KMS-11 (cell line): ENCODE measurements at regions not wholly inside any gene's neighbourhood (a gene's known extent, or its start where the extent isn't known, plus 50 kb on each side); places are given as distances from the start of the nearest gene placed in this dataset.

Source experiments
- H2AFZ ChIP-seq: fragments of 200-600 bp; sonication (generic); 2 replicates; pipeline ENCODE4 v1.6.1; 2016; ENCODE audit warnings: antibody characterized with exemption, mixed run types, low read depth
- H3K27ac ChIP-seq: fragments of 200-600 bp; sonication (generic); 2 replicates; pipeline ENCODE4 v1.6.1; 2016; ENCODE audit warnings: mild to moderate bottlenecking, mixed run types
- H3K27me3 ChIP-seq: fragments of 200-600 bp; sonication (generic); 2 replicates; pipeline ENCODE4 v1.6.1; 2017; ENCODE audit warnings: mild to moderate bottlenecking, low read depth, mixed run types, moderate library complexity; ENCODE audit not compliant: insufficient read depth
- H3K36me3 ChIP-seq: fragments of 200-600 bp; sonication (generic); 2 replicates; pipeline ENCODE4 v1.6.1; 2017; ENCODE audit warnings: mild to moderate bottlenecking, mixed run types; ENCODE audit not compliant: insufficient read depth
- H3K4me1 ChIP-seq: fragments of 200-600 bp; sonication (generic); 2 replicates; pipeline ENCODE4 v1.6.1; 2016; ENCODE audit warnings: mild to moderate bottlenecking, low read depth, mixed run types; ENCODE audit not compliant: poor library complexity, severe bottlenecking
- H3K4me2 ChIP-seq: fragments of 200-600 bp; sonication (generic); 2 replicates; pipeline ENCODE4 v1.7.0; 2016; ENCODE audit warnings: mild to moderate bottlenecking, mixed run types
- H3K4me3 ChIP-seq: fragments of 200-600 bp; sonication (generic); IDR thresholded peaks from 2 replicates; pipeline ENCODE4 v1.6.1; 2017; ENCODE audit warnings: low read depth, low read length, mixed read lengths; ENCODE audit not compliant: insufficient read depth
- H3K79me2 ChIP-seq: fragments of 200-600 bp; sonication (generic); 2 replicates; pipeline ENCODE4 v1.6.1; 2016; ENCODE audit warnings: low read depth, mixed run types; ENCODE audit not compliant: insufficient read depth
- H3K9ac ChIP-seq: fragments of 200-600 bp; sonication (generic); 2 replicates; pipeline ENCODE4 v1.6.1; 2016; ENCODE audit warnings: mild to moderate bottlenecking, mixed run types
- H4K20me1 ChIP-seq: fragments of 200-600 bp; sonication (generic); 2 replicates; pipeline ENCODE4 v1.6.1; 2016; ENCODE audit warnings: mild to moderate bottlenecking, mixed run types; ENCODE audit not compliant: insufficient read depth
- CTCF ChIP-seq: fragments of 200-600 bp; sonication (generic); conservative IDR thresholded peaks from 2 replicates; pipeline ENCODE4 v1.6.1; 2017; ENCODE audit warnings: low read depth, mild to moderate bottlenecking, antibody characterized with exemption, low read length, moderate library complexity, mixed read lengths

DNA sequence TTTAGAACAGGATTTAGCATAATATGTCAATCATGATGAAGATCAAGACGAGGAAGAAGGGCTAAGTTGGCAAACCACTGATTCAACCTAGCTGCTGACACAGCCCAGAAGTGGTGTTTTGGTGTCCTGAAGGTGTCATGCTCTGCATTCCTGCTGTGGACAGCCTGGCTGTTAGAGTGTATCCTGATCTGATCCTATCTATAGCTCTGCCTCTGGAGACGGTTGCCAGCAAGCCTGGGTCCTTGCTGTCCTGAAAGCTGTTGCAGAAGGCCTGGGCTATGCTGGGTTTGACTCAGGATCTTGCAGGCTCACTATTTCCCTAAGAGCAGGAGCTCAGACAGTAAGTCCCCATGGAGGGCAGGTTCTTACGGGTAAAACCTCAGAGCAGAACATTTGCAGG, 416.4 kb downstream of the TSHZ3 start:
- Histone ChIP-seq H3K79me2 (no peaks in the 10 kb centered on the region), H2AFZ (no peak overlapping the region), H3K27me3 (no peaks in the 10 kb centered on the region), H3K9ac (no peak overlapping the region), H3K36me3 (no peaks in the 10 kb centered on the region), H3K4me3 (no peak overlapping the region), H4K20me1 (no peaks in the 10 kb centered on the region), H3K4me2 (no peak overlapping the region), H3K4me1 (no peaks in the 10 kb centered on the region), H3K27ac (no peak overlapping the region)
- no peak for TF ChIP-seq CTCF

DNA sequence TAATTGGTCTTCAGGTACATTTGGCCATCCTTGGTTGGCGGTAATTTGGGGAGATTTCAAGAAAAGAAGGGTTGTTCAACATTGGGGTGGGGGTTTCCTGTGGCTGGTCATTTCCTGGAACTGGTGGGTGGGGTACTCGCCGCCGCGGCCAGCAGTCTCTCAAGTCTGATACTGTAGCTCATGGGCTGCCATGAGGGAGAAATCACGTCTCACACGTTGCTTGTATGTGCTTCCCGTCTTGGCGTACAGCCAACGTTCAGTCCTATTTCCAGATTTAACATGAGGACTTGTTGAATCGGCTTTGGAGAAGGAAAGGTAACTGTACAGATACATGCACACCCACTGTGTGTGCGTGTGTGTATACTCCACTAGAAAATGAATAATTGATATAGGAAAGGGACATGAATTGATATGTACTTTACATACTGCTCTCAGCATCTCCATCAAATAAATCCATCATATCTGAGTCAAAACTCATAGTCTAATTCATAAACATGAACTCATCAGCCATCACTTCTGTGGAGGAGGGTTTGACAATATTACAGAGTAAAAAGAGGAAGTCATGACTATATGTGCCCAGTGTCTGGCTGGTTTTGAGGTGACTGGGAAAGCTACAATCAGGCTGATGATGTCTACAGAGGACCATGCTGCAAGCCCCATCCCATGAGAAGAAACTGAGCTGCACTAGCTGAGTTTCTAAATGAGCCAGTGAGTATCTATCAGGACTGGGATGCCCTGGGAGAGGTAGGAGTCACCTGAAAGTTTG, 418.1 kb downstream of the TSHZ3 start:
- Histone ChIP-seq H3K79me2 (no peaks in the 10 kb centered on the region), H3K4me3 (no peak overlapping the region), H3K27ac (no peak overlapping the region), H3K9ac (no peak overlapping the region), H3K27me3 (no peaks in the 10 kb centered on the region), H3K4me2 (no peak overlapping the region), H3K36me3 (no peaks in the 10 kb centered on the region), H3K4me1 (no peaks in the 10 kb centered on the region), H2AFZ (no peak overlapping the region), H4K20me1 (no peaks in the 10 kb centered on the region)
- no peak for TF ChIP-seq CTCF

DNA sequence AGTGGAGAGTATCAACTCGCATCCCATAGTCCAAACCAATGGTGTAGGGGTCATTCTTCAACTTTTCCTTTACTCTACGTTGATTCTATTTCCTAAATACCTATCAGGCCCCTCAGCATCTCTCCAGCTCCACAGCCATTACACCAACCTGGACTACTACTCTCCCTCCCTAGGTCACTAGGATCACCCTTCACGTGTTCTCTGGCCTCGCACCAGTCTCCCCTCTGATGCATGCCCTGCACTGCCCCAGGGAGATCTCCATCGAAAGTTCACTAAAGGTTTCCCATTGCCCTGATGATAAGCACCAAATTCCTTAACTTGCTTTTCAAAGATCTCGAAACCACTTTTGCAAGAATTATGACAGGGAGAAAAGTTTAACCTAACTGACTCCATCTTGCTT, 421.5 kb downstream of the TSHZ3 start:
- no peak overlapping the region for H3K27ac ChIP-seq
- no peaks in the 10 kb centered on the region for H3K36me3 ChIP-seq
- H3K4me1 ChIP-seq: peaks cover 13% of the 10 kb centered on the region
- no peaks in the 10 kb centered on the region for H4K20me1 ChIP-seq
- H3K79me2 ChIP-seq: no peaks in the 10 kb centered on the region
- no peak overlapping the region for H3K4me2 ChIP-seq
- TF ChIP-seq CTCF: no peak
- no peak overlapping the region for H3K9ac ChIP-seq
- no peak overlapping the region for H3K4me3 ChIP-seq
- no peak overlapping the region for H2AFZ ChIP-seq
- no peaks in the 10 kb centered on the region for H3K27me3 ChIP-seq

DNA sequence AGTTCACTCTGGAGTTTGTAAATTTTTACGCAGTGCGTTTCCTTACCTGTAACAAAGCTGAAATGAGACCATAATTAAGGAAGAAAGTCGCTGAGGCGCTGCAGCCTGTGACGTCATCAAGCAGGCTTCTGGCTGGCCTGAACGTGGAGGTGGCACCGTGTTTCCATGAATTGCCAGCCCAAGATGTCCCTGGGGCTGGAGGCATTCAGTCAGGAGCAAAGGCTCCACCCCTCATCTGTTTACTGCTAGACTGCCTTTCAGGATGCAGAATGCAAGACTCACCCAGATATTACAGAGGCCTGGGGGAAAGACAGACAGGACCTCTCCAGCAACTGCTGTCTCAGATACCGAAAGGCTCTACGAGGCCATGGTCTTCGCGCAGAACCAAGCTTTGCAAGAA, 424.6 kb downstream of the TSHZ3 start:
- peaks cover 13% of the 10 kb centered on the region for H3K4me1 ChIP-seq
- H3K4me2 ChIP-seq: no peak overlapping the region
- H3K27me3 ChIP-seq: no peaks in the 10 kb centered on the region
- no peak overlapping the region for H3K4me3 ChIP-seq
- no peak overlapping the region for H3K27ac ChIP-seq
- no peaks in the 10 kb centered on the region for H4K20me1 ChIP-seq
- no peaks in the 10 kb centered on the region for H3K36me3 ChIP-seq
- no peak for TF ChIP-seq CTCF
- 0 out of 2 replicates have a peak overlapping the region, but pooled peaks have one; percentile 3 for H2AFZ ChIP-seq
- H3K79me2 ChIP-seq: no peaks in the 10 kb centered on the region
- H3K9ac ChIP-seq: no peak overlapping the region
